GM19463 (cell line): ENCODE measurements at regions not wholly inside any gene's neighbourhood (a gene's known extent, or its start where the extent isn't known, plus 50 kb on each side); places are given as distances from the start of the nearest gene placed in this dataset.

Source experiments
- ATAC-seq: cut with Tn5 transposase; IDR thresholded peaks from one replicate; pipeline ENCODE4 v1.9.1; 2021; ENCODE audit warnings: mild to moderate bottlenecking, moderate library complexity; ENCODE audit not compliant: unreplicated experiment

- peak; percentile 46 for ATAC-seq
Observed at GRCh38 chr1:243917177-243917862, 67.3 kb upstream of the AKT3 start.

DNA sequence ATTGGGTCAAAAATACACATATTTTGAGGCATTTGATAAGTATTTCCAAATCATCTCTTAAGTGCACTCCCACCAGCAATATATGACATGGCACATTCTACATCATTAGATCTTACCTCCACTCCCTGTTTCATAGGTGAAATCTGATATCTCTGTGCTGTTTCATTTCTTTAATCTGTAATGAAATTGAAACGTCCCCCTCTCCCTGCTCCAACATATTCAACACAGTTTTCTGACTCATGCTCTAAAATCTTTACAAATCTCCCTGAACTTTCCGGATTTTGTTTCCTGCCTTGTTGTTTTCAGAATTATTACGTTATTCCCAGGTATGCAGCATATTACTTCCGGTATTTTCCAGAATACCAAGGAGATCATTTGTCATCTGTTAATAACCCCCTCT, 66.1 kb upstream of the AKT3 start:
- ATAC-seq = no peak

GRCh38 chr1:243912347-243912746, 62.3 kb upstream of the AKT3 start:
- no peak for ATAC-seq

DNA sequence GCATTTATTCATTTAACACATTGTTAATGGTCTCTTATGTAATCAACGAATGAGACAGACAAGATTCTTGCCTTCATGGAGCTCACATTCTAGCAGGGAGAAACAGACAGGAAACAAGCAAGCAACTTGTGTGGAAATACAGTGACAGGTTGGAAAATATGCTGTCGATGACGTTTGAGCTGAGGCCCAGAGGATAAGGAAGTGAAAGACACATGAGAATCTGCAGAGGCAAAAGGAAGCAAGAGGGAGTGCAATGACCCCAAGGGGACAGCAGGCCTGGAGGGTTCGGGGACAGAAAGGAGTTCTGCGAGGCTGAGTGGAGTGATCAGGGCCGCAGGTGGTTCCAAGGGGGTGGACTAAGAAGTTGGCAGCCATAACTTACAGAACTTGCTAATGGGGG, 60.6 kb upstream of the AKT3 start:
- ATAC-seq = no peak

DNA sequence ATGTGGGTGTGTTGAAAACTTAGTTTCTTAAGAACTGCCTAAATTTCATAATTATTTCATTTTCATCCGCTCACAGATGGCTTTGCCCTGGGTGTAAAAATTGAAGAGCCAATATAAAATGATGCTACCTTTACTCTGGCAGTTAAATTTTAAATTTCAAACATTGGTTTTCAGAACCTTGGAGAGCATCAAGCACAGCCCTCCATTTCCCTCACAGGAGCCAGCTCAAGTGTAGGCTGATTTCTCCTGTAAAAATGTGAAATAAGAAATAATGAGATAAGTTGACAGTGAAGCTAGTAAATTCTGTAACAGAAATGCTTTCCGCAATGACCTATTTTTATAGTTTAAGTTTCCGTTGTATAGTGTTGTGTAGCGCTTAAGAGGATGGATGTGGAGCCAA, 53.9 kb upstream of the AKT3 start:
- ATAC-seq = no peak

DNA sequence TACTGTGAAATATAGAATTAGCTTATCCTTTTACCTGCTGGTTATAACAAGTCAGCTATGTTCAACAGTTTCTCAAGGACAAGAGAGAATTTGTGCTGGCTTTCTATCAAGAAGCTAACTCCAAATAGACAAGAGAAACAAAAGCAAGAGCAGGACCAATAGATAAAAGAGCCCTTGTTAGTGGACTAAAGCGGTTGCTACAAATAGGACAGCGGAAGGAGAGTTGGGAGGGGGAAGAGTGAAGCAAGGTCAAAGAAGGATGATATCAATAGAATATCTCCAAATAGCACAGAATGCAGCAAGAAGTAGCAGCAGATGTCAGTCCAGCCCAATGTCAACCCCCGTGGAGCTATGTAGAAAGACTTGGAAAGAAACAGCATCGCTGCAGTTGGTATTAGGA, 53.0 kb upstream of the AKT3 start:
- ATAC-seq = no peak

DNA sequence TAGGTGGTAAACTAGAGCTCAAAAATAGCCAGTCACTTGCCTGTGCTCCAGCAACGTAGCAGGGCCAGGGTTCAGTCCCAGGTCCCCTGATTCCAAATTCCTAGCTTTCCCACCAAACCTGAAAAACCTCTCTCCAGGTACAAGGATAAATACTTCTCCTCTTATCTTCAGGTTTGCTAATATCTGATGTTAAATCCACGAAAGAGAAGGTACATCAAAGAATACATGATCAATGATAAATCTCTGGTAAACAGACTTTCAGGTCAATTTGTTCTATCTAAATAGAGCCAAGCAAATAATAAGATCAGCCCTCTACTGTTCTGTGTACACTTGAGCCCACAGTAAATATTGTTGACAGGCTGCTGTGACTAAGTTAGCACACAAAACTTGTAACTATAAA, 52.1 kb upstream of the AKT3 start:
- no peak for ATAC-seq
